ENCODE measurements at regions not wholly inside any gene's neighbourhood (a gene's known extent, or its start where the extent isn't known, plus 50 kb on each side); places are given as distances from the start of the nearest gene placed in this dataset.

GRCh38 chr6:113540466-113540865 is 316.7 kb upstream of the MARCKS start:
- no peak for DNase-seq

- no peak for DNase-seq
Measured at GRCh38 chr6:113551168-113551567, 306.0 kb upstream of the MARCKS start.

- DNase-seq = no peak
Measured at GRCh38 chr6:113556775-113557174, 300.4 kb upstream of the MARCKS start.

GRCh38 chr6:113558431-113558830 is 298.7 kb upstream of the MARCKS start:
- no peak for DNase-seq

DNA sequence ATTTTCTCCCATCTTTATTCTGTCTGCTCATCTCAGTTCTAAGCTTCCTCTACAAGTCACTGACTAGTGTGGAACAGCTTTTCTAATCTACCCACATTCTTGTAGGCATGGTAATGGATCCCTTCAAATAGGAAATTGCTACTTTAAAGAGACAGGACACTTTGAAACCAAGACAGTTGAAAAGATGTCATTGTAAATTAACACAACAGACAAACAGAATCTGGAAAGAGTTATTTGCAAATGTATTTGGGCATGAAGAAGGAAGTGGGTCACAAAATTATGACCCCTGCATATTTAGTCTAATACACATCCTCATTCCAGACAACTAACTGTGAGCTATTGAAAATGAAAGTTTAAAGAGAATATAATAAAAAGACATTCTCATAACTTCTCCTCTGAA is 298.2 kb upstream of the MARCKS start:
- no peak for DNase-seq

GRCh38 chr6:113560376-113560775 is 296.8 kb upstream of the MARCKS start:
- no peak for DNase-seq

DNA sequence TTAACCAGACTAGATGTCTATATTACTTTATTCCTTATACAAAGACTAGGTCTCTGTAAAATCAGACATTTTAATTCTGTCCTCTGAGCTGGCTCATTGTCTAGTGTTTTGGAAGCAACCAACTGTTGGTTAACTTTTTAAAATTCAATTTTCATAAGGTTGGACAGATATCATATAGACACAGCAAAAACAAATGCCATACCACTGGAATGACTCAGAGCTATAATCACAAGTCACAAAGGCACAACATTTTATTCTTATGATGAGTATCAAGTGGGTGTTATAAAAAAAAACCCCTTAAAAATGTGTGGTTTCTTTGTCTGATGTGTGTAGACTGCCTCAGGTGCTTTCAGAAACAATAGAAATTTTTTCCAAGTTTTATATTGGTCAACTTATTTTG is 296.2 kb upstream of the MARCKS start:
- no peak for DNase-seq

GRCh38 chr6:113562248-113562647 is 294.9 kb upstream of the MARCKS start:
- no peak for DNase-seq

DNA sequence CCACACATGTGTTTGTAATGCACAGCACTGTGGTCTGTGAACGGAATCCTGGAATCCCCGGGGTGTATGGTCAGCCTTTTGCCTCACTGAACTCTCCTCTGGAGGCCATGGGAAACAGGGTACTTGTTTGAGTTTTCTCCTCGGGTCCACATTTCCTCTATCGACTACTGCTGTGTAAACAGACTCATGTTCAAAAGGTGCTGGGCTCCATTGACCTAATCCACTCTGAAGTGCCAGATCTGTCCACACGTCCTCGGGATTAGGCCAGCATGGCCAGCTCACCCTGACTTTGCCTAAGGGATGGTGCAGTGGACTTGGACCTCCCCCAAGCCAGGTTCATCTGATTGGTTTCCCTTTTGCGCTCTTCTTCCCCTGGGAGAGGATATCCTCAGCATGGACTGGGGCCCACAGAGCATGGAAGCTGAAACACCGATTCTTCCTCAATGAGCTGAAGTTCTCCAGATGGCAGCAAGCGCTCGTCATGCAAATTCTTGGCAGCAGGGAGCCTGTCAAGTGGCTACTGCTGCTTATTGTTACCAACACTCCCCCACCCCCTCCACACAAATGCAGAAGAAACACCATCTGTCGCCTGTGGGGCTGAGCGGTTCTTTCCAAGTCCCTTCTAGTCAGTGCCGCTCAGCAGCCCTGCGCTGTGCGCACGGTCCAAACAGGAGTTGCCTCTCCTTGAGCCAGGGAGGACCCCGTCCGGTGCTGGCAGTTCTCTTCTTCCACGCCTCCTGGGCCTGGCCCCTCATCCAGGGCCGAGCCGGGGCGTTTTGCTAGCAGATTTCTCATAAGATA is 292.6 kb upstream of the MARCKS start:
- DNase-seq = no peak

GRCh38 chr6:113565306-113565705 is 291.8 kb upstream of the MARCKS start:
- DNase-seq = no peak

DNA sequence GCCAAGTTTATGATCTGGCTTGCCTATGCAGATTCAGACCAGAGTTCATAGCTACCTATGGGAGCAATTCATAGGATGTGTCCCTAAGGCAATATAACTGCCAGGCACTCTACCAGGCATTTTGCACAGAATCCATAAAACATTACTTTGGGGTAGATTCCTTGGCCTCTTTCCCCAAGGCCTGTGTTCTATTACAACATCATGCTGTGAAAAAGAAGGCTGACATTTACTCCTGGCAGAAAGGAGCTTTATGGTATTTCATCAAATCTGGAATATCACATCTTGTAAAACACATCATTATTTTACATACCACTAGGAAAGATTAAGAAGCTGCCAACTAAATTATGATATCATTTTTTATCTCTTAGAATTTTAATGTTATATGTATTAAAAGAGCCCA is 287.0 kb upstream of the MARCKS start:
- no peak for DNase-seq

GRCh38 chr6:113570641-113571040 is 286.5 kb upstream of the MARCKS start:
- DNase-seq = no peak

DNA sequence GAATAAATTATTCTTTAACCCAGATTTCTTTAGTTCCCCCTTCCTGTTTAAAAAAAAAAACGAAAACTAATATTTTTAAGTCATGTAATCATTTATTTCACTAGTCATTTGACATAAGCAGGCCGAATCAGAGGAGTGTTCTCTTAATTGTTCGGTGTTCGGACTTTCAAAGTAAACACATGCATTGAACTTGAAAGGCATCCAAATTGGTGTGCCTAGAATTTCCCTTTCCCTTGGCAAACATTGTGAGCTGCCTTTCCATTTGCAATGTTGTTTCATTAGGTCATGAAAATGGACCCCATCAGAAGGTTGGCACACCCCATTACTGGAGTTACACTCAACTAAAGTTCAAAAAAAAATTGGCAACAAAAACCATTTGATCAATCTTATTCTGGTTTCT is 283.0 kb upstream of the MARCKS start:
- no peak for DNase-seq

- no peak for DNase-seq
Measured at GRCh38 chr6:113576310-113576709, 280.8 kb upstream of the MARCKS start.

GRCh38 chr6:113578691-113579090 is 278.5 kb upstream of the MARCKS start:
- no peak for DNase-seq

DNA sequence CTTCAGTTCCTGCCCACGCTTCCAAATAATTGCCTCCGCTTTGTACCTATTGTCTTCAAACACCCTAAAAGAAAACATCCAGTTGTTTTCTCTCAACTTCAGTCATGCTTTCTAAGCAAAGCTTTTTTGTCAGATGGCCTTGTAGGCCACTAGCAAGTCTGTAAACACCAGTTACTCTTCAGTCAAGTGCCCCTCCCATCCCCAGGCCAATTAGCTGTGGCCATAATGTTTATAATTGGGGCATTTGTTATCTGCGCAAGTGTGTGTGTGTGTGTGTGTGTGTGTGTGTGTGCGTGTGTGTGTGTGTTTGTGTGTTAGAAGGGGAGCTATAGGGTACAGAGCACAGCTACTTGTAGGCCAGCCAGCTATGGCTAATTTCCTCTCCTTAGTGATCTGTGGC is 272.4 kb upstream of the MARCKS start:
- no peak for DNase-seq

- no peak for DNase-seq
Measured at GRCh38 chr6:113585246-113585645, 271.9 kb upstream of the MARCKS start.

GRCh38 chr6:113586413-113587077 is 270.6 kb upstream of the MARCKS start:
- DNase-seq = no peak

DNA sequence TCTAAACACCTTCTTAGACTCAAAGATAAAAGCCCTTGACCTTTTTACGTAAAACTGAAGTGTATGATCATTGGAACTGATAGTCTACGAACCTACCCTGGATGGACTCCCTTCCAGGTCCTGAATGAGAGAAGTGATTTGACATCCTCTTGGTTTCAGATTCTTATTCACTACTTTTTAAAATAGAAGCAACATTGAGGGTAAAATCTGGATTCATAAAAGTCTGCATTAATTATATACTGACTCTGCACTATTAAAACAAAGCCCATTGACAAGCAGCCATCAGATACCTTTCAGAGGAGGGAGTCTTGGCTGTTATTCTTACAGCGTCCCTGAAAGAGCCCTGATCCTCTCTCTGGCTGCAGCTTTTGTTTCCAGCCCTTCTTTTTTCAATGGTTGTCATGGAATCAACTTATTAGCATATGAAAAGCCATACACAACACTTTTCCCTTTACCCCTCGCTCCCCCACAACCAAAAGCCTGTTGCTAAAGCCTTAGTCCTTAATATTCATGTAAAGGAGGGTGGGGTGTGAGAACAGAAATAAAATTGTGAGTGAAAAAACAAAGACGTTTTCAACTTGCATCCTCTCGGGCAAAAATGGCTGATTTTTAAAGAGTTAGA is 270.0 kb upstream of the MARCKS start:
- DNase-seq = no peak

- DNase-seq = no peak
Measured at GRCh38 chr6:113588646-113589045, 268.5 kb upstream of the MARCKS start.

- DNase-seq = peak; percentile 47
Measured at GRCh38 chr6:113591896-113592827, 265.0 kb upstream of the MARCKS start.

DNA sequence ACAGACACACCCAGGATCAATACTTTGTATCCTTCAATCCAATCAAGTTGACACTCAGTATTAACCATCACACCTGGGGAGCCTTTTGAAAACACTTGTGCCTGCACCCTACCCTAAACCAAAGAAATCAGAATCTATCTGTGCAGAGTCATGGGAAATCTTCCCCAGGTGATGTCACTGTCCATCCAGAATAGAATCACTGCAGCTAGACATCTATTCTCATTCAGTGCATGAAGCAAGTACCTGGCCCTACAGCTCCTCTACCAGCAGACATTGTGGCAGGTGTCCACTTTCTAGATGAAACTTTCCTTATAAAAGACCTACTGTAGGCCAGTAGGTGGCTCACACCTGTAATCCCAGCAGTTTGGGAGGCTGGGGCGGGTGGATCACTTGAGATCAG is 262.4 kb upstream of the MARCKS start:
- DNase-seq = no peak

DNA sequence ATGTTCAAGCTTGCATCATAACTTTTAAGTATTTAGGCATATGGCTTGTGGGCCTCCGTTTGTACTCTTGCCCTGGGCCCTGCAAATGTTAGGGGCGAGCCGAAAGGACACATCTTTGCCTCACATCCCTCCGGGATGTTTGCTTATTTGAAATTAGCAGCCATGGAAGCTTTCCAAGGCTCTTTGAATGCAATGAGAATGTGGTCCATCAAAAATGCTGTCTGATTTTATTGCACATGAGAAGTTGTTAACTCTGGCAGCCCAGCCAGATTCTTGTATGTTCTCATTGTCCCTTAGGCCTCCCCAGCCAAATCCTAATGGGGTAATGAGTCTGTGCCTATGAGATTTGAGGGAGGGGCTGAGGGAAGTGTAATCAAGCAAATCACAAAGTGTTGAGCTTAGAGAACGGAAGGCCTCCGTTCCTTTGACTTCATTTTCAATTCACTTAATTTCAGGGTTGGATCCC is 261.2 kb upstream of the MARCKS start:
- no peak for DNase-seq
